ENCODE measurements at regions not wholly inside any gene's neighbourhood (a gene's known extent, or its start where the extent isn't known, plus 50 kb on each side); places are given as distances from the start of the nearest gene placed in this dataset.
"Not testable (repeated sequence)": the region's sequence is repeated elsewhere in the genome, so short reads cannot be mapped to it uniquely, and the experiment has no call there.

GRCh38 chr17:64784353-64785010, 122.4 kb upstream of the SMURF2 start:
- DNase-seq = no peak

- no peak for DNase-seq
These were observed 121.6 kb upstream of the SMURF2 start for GRCh38 chr17:64783556-64784352.

GRCh38 chr17:64783031-64783461, 120.9 kb upstream of the SMURF2 start:
- DNase-seq = no peak

- DNase-seq = no peak
These were observed 119.9 kb upstream of the SMURF2 start for GRCh38 chr17:64781810-64782555.

GRCh38 chr17:64781014-64781756, 119.1 kb upstream of the SMURF2 start:
- peak; percentile 19 for DNase-seq

GRCh38 chr17:64780096-64781013, 118.2 kb upstream of the SMURF2 start:
- peak; percentile 47 for DNase-seq

- DNase-seq = no peak
These were observed 117.4 kb upstream of the SMURF2 start for GRCh38 chr17:64779376-64780095.

- not testable (repeated sequence) for DNase-seq
These were observed 116.9 kb upstream of the SMURF2 start for GRCh38 chr17:64779098-64779375.

GRCh38 chr17:64778240-64779097, 116.4 kb upstream of the SMURF2 start:
- no peak for DNase-seq

- DNase-seq = no peak
These were observed 115.5 kb upstream of the SMURF2 start for GRCh38 chr17:64777415-64778239.

- peak; percentile 86 for DNase-seq
These were observed 114.8 kb upstream of the SMURF2 start for GRCh38 chr17:64776720-64777414.

- DNase-seq = no peak
These were observed 113.8 kb upstream of the SMURF2 start for GRCh38 chr17:64775701-64776570.

- no peak for DNase-seq
These were observed 112.9 kb upstream of the SMURF2 start for GRCh38 chr17:64774888-64775540.

- DNase-seq = peak; percentile 87
These were observed 112.0 kb upstream of the SMURF2 start for GRCh38 chr17:64773836-64774761.

GRCh38 chr17:64773386-64773835, 111.3 kb upstream of the SMURF2 start:
- DNase-seq = no peak

GRCh38 chr17:64772845-64773299, 110.8 kb upstream of the SMURF2 start:
- no peak for DNase-seq
